Testis (tissue), 2 donors: ENCODE measurements at regions not wholly inside any gene's neighbourhood (a gene's known extent, or its start where the extent isn't known, plus 50 kb on each side); places are given as distances from the start of the nearest gene placed in this dataset.

Experiments used
- POLR2A ChIP-seq: fragments of 450-650 bp; IDR thresholded peaks from one replicate; pipeline ENCODE4 v1.6.1; 2017; ENCODE audit warnings: antibody characterized with exemption, mild to moderate bottlenecking, moderate library complexity
- TF ChIP-seq, protein P1 (sequence below), 3 experiments: fragments of 450-650 bp in 2 of 3; fragments of 200-600 bp in 1 of 3; sonication (generic) in 1 of 3; IDR thresholded peaks; one replicate each; pipeline ENCODE4 v1.5.1; 2016 to 2019; ENCODE audit warnings: antibody characterized with exemption in 3 of 3, mild to moderate bottlenecking in 2 of 3, moderate library complexity in 1 of 3

DNA sequence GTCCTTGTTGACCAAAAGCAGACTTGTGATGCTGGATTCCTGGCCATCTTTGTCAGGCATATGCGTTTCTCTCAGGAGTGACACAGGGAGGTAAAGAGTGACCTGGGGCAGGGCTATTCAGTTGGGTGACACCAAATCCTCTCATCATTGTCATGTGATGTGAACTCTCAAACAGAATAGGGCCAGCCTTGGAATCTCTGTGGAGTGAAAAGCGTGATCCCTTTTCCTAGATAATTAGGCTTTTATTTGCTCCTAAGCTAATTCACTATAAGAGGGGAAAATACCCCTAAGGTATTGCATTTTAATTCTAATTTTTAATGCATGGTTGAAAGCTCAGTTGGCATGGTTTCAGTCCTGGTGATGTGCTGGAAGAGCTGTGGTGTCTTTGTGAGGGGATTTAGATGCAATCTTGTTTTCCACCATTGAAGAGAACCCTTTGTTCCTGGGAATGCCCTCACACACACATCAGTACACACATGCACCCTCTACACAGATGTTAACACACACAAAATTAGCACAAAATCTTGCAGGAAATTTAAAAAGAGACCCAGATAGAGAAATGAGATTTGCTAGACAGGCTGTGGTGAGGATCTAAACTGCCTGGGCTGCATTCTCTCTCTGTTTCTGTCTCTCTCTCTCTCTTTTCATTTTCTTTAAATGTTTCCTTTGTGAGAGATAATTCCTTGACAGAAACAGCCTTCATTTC, 349.9 kb downstream of the TSN start:
- TF ChIP-seq, protein P1, sequence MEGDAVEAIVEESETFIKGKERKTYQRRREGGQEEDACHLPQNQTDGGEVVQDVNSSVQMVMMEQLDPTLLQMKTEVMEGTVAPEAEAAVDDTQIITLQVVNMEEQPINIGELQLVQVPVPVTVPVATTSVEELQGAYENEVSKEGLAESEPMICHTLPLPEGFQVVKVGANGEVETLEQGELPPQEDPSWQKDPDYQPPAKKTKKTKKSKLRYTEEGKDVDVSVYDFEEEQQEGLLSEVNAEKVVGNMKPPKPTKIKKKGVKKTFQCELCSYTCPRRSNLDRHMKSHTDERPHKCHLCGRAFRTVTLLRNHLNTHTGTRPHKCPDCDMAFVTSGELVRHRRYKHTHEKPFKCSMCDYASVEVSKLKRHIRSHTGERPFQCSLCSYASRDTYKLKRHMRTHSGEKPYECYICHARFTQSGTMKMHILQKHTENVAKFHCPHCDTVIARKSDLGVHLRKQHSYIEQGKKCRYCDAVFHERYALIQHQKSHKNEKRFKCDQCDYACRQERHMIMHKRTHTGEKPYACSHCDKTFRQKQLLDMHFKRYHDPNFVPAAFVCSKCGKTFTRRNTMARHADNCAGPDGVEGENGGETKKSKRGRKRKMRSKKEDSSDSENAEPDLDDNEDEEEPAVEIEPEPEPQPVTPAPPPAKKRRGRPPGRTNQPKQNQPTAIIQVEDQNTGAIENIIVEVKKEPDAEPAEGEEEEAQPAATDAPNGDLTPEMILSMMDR (IDR thresholded peaks at IDR 0.05), result no peak
- no peak for TF ChIP-seq POLR2A
